Esophagus muscularis mucosa (tissue), 3 donors: ENCODE measurements at regions not wholly inside any gene's neighbourhood (a gene's known extent, or its start where the extent isn't known, plus 50 kb on each side); places are given as distances from the start of the nearest gene placed in this dataset.

Experiments
- CTCF ChIP-seq, 3 experiments: fragments of 200-600 bp in 2 of 3; fragments of 450-650 bp in 1 of 3; sonication (generic) in 2 of 3; IDR thresholded peaks; one replicate each; pipeline ENCODE4 v1.5.1; 2017 to 2019; ENCODE audit warnings: antibody characterized with exemption in 3 of 3, mild to moderate bottlenecking in 2 of 3, moderate library complexity in 1 of 3
- POLR2A ChIP-seq: fragments of 450-650 bp; IDR thresholded peaks from one replicate; pipeline ENCODE4 v1.6.1; 2017; ENCODE audit warnings: antibody characterized with exemption, moderate library complexity, mild to moderate bottlenecking, low read depth

GRCh38 chr2:160907738-160908137 is 252.5 kb upstream of the TANK start:
- TF ChIP-seq CTCF (IDR thresholded peaks at IDR 0.05) (no peak), POLR2A (no peak)
